H1 (cell line): ENCODE measurements at regions not wholly inside any gene's neighbourhood (a gene's known extent, or its start where the extent isn't known, plus 50 kb on each side); places are given as distances from the start of the nearest gene placed in this dataset.

Source experiments
- CTCF ChIA-PET: fragments of 300-600 bp; sonication (Branson Sonifier 250); formaldehyde crosslinking; loops from one replicate; lab custom pipeline; 2021; ENCODE audit not compliant: partially characterized antibody; lab: Charles Lee
- POLR2A ChIA-PET: fragments of 300-600 bp; sonication (Branson Sonifier 250); formaldehyde crosslinking; loops from one replicate; lab custom pipeline; 2021; ENCODE audit warnings: inconsistent platforms; ENCODE audit not compliant: partially characterized antibody; lab: Charles Lee
- DNase-seq, 2 experiments: peaks; one replicate each; pipeline versions ENCODE4 v3.0.0 to v3.0.0-alpha.2; 2010 to 2022; ENCODE audit warnings: low spot score in 2 of 2, low read depth in 1 of 2, mixed read lengths in 1 of 2
- FAIRE-seq: peaks from 2 replicates; lab custom pipeline; 2011; peaks lifted over from hg19 to GRCh38; lab: Jason Lieb, UNC
- H2AFZ ChIP-seq: 2 replicates; pipeline ENCODE4 v1.8.1; 2012; ENCODE audit warnings: low read length, inconsistent platforms
- H2AK5ac ChIP-seq: 2 replicates; pipeline ENCODE4 v1.6.1; 2013; ENCODE audit warnings: low read depth, low read length
- H2BK120ac ChIP-seq: replicated peaks from 2 replicates; pipeline ENCODE3; 2013; ENCODE audit warnings: low read depth, low read length, inconsistent platforms
- H2BK12ac ChIP-seq: 2 replicates; pipeline ENCODE4 v1.6.1; 2013; ENCODE audit warnings: low read depth, low read length
- H2BK15ac ChIP-seq: 2 replicates; pipeline ENCODE4 v1.6.1; 2013; ENCODE audit warnings: low read length
- H2BK20ac ChIP-seq: 2 replicates; pipeline ENCODE4 v1.6.1; 2013; ENCODE audit warnings: low read length
- H2BK5ac ChIP-seq: 2 replicates; pipeline ENCODE4 v1.6.1; 2013; ENCODE audit warnings: low read depth, low read length
- H3K14ac ChIP-seq: 2 replicates; pipeline ENCODE4 v1.6.1; 2013; ENCODE audit warnings: inconsistent platforms; ENCODE audit not compliant: insufficient read length
- H3K18ac ChIP-seq: 2 replicates; pipeline ENCODE4 v1.6.1; 2013; ENCODE audit warnings: low read length; ENCODE audit errors: extremely low read depth
- H3K23ac ChIP-seq: 2 replicates; pipeline ENCODE4 v1.6.1; 2013; ENCODE audit warnings: inconsistent platforms; ENCODE audit not compliant: insufficient read length
- H3K23me2 ChIP-seq: 2 replicates; pipeline ENCODE4 v1.6.1; 2013; ENCODE audit warnings: low read depth, low read length
- H3K27ac ChIP-seq: 2 replicates; pipeline ENCODE4 v1.6.1; 2011; ENCODE audit warnings: low read depth, low read length, inconsistent platforms
- H3K27me3 ChIP-seq, 4 experiments: replicated peaks in 1 of 4; 1 replicate in 1 of 4; 2 replicates in 3 of 4; pipeline versions ENCODE4 v1.6.1 to v1.8.1; 2011 to 2013; ENCODE audit warnings: low read length in 3 of 4, mild to moderate bottlenecking in 3 of 4, inconsistent platforms in 2 of 4, mixed read lengths in 2 of 4, moderate library complexity in 1 of 4; ENCODE audit not compliant: control insufficient read depth in 3 of 4, insufficient read depth in 3 of 4; ENCODE audit errors: extremely low read depth in 1 of 4
- H3K36me3 ChIP-seq, 4 experiments: 2 replicates each; pipeline versions ENCODE4 v1.6.1 to v1.8.1; 2011 to 2013; ENCODE audit warnings: mild to moderate bottlenecking in 4 of 4, low read length in 3 of 4, moderate library complexity in 2 of 4, control low read depth in 1 of 4, inconsistent platforms in 1 of 4; ENCODE audit not compliant: insufficient read depth in 4 of 4, control insufficient read depth in 2 of 4
- H3K4ac ChIP-seq: replicated peaks from 2 replicates; pipeline ENCODE3; 2013; ENCODE audit warnings: low read length, low read depth, mixed read lengths, inconsistent platforms; ENCODE audit not compliant: insufficient read length
- H3K4me1 ChIP-seq, 4 experiments: replicated peaks in 1 of 4; 1 replicate in 1 of 4; 2 replicates in 3 of 4; pipeline versions ENCODE4 v1.6.1 to v1.8.1; 2011 to 2013; ENCODE audit warnings: low read length in 3 of 4, inconsistent platforms in 2 of 4, mixed read lengths in 1 of 4; ENCODE audit not compliant: insufficient read depth in 4 of 4, control insufficient read depth in 3 of 4
- H3K4me2 ChIP-seq, 2 experiments: 2 replicates each; pipeline versions ENCODE4 v1.6.1 to v1.8.1; 2011 to 2013; ENCODE audit warnings: low read depth in 2 of 2, low read length in 2 of 2, control low read depth in 1 of 2, inconsistent platforms in 1 of 2, mild to moderate bottlenecking in 1 of 2; ENCODE audit not compliant: insufficient read depth in 1 of 2
- H3K4me3 ChIP-seq, 4 experiments: fragments of 200-600, 300-600 bp in 1 of 4; sonication (generic), shearing (Covaris generic), sonication (Bioruptor Twin) in 1 of 4; 2 replicates each; pipeline versions ENCODE4 v1.5.1 to v1.8.1; 2011 to 2016; ENCODE audit warnings: low read length in 4 of 4, low read depth in 3 of 4, control low read depth in 2 of 4, inconsistent platforms in 2 of 4, mild to moderate bottlenecking in 2 of 4, mixed read lengths in 1 of 4, moderate library complexity in 1 of 4; ENCODE audit not compliant: insufficient read depth in 2 of 4; ENCODE audit errors: extremely low read depth in 1 of 4
- H3K56ac ChIP-seq: replicated peaks from 2 replicates; pipeline ENCODE3; 2013; ENCODE audit warnings: low read depth, mild to moderate bottlenecking, mixed read lengths, low read length, inconsistent platforms; ENCODE audit not compliant: insufficient read length
- H3K79me1 ChIP-seq: 2 replicates; pipeline ENCODE4 v1.6.1; 2013; ENCODE audit warnings: low read depth, low read length, control low read depth
- H3K79me2 ChIP-seq, 2 experiments: 2 replicates each; pipeline versions ENCODE4 v1.6.1 to v1.8.1; 2012 to 2013; ENCODE audit warnings: low read length in 2 of 2, mild to moderate bottlenecking in 2 of 2, inconsistent platforms in 1 of 2; ENCODE audit not compliant: insufficient read depth in 2 of 2, control insufficient read depth in 1 of 2
- H3K9ac ChIP-seq, 4 experiments: replicated peaks in 1 of 4; 1 replicate in 1 of 4; 2 replicates in 3 of 4; pipeline versions ENCODE4 v1.6.1 to v1.8.1; 2011 to 2013; ENCODE audit warnings: low read depth in 3 of 4, low read length in 3 of 4, control low read depth in 2 of 4, mild to moderate bottlenecking in 2 of 4, moderate library complexity in 2 of 4, inconsistent platforms in 1 of 4; ENCODE audit errors: extremely low read depth in 1 of 4
- H3K9me3 ChIP-seq, 2 experiments: 2 replicates each; pipeline versions ENCODE4 v1.6.1 to v1.8.1; 2012 to 2013; ENCODE audit warnings: mild to moderate bottlenecking in 2 of 2, moderate library complexity in 2 of 2, control low read depth in 1 of 2, inconsistent platforms in 1 of 2, low read depth in 1 of 2, low read length in 1 of 2, mixed read lengths in 1 of 2; ENCODE audit not compliant: insufficient read depth in 2 of 2
- H4K20me1 ChIP-seq, 2 experiments: replicated peaks in 1 of 2; 2 replicates each; pipeline versions ENCODE3 to v1.8.1; 2011 to 2013; ENCODE audit warnings: inconsistent platforms in 2 of 2, low read length in 2 of 2, mild to moderate bottlenecking in 1 of 2; ENCODE audit not compliant: insufficient read depth in 2 of 2, control insufficient read depth in 1 of 2
- H4K5ac ChIP-seq: 2 replicates; pipeline ENCODE4 v1.6.1; 2013; ENCODE audit warnings: low read length, low read depth, mixed read lengths, inconsistent platforms; ENCODE audit not compliant: insufficient read length
- H4K8ac ChIP-seq: 2 replicates; pipeline ENCODE4 v1.8.0; 2013; ENCODE audit warnings: mild to moderate bottlenecking, moderate library complexity, low read length, inconsistent platforms; ENCODE audit not compliant: insufficient read depth; ENCODE audit errors: extremely low read depth
- H4K91ac ChIP-seq: replicated peaks from 2 replicates; pipeline ENCODE3; 2013; ENCODE audit warnings: low read length, mixed read lengths, inconsistent platforms; ENCODE audit not compliant: insufficient read length
- ATF3 ChIP-seq: IDR thresholded peaks from 2 replicates; pipeline ENCODE4 v1.6.1; 2011; ENCODE audit warnings: low read depth, mild to moderate bottlenecking, low read length; ENCODE audit not compliant: insufficient read depth
- BRCA1 ChIP-seq: IDR thresholded peaks from 2 replicates; pipeline ENCODE4 v1.6.1; 2012; ENCODE audit warnings: low read depth, low read length, improper control_type of control experiment
- CBX5 ChIP-seq: fragments of 300-800, 300-1000 bp; sonication (generic); IDR thresholded peaks from 2 replicates; pipeline ENCODE4 v1.7.1; 2016; ENCODE audit warnings: antibody characterized with exemption, low read length, low read depth
- CEBPB ChIP-seq: IDR thresholded peaks from 2 replicates; pipeline ENCODE4 v1.6.1; 2012; ENCODE audit warnings: low read depth, low read length
- CREB1 ChIP-seq: IDR thresholded peaks from 2 replicates; pipeline ENCODE4 v1.6.1; 2012; ENCODE audit warnings: inconsistent platforms
- GABPA ChIP-seq: IDR thresholded peaks from 2 replicates; pipeline ENCODE4 v1.6.1; 2011; ENCODE audit warnings: mild to moderate bottlenecking, low read length, moderate library complexity, borderline replicate concordance; ENCODE audit not compliant: insufficient read depth
- KDM1A ChIP-seq: fragments of 200-600, 300-600 bp; sonication (generic); IDR thresholded peaks from 2 replicates; pipeline ENCODE4 v1.7.1; 2016; ENCODE audit warnings: mild to moderate bottlenecking, low read length, borderline replicate concordance
- KDM4A ChIP-seq: IDR thresholded peaks from one replicate; pipeline ENCODE4 v1.7.1; 2012; ENCODE audit warnings: low read depth, mild to moderate bottlenecking, moderate library complexity, low read length, inconsistent platforms; ENCODE audit not compliant: severe bottlenecking
- PHF8 ChIP-seq: fragments of 200-600 bp; sonication (generic); conservative IDR thresholded peaks from 2 replicates; pipeline ENCODE4 v1.7.1; 2012; ENCODE audit warnings: low read depth, mild to moderate bottlenecking, inconsistent platforms, low read length, moderate library complexity
- RBBP5 ChIP-seq: IDR thresholded peaks from 2 replicates; pipeline ENCODE4 v1.7.1; 2012; ENCODE audit warnings: low read depth, mild to moderate bottlenecking, inconsistent platforms, low read length, moderate library complexity, borderline replicate concordance
- SP4 ChIP-seq: IDR thresholded peaks from 2 replicates; pipeline ENCODE4 v1.6.1; 2012; ENCODE audit warnings: low read length, inconsistent platforms
- SUZ12 ChIP-seq: fragments of 200-600 bp; sonication (generic); IDR thresholded peaks from 2 replicates; pipeline ENCODE4 v1.6.1; 2012; ENCODE audit warnings: mild to moderate bottlenecking, inconsistent platforms, low read length, moderate library complexity, mixed read lengths
- TAF1 ChIP-seq: IDR thresholded peaks from 2 replicates; pipeline ENCODE4 v1.6.1; 2011; ENCODE audit warnings: mild to moderate bottlenecking, low read depth, low read length
- WGBS, 2 experiments: shearing (Covaris generic) in 1 of 2; methylation state at CpG; one replicate each; pipeline versions ENCODE4 v1.1.6 to v1.1.7; 2013 to 2015; ENCODE audit warnings: low lambda C conversion rate in 2 of 2, mixed read lengths in 2 of 2, inconsistent platforms in 1 of 2, low coverage in 1 of 2, missing lambda C conversion rate in 1 of 2; ENCODE audit not compliant: insufficient replicate concordance in 2 of 2, insufficient coverage in 1 of 2, insufficient read length in 1 of 2; ENCODE audit errors: extremely low coverage in 1 of 2, missing lambda C conversion rate in 1 of 2; 5-methylcytosine and 5-hydroxymethylcytosine counted together

- no peak for FAIRE-seq
- Histone ChIP-seq H2BK120ac (no peak overlapping the region), H2AK5ac (no peak overlapping the region), H2BK20ac (no peak overlapping the region), H3K36me3 (no peaks in the 10 kb centered on the region), H3K79me2 (no peaks in the 10 kb centered on the region), H3K79me1 (no peaks in the 10 kb centered on the region), H3K4ac (no peak overlapping the region), H3K18ac (no peak overlapping the region), H3K27ac (no peak overlapping the region), H3K23ac (no peak overlapping the region), H3K4me1 (no peaks in the 10 kb centered on the region), H3K56ac (no peak overlapping the region), H3K23me2 (no peaks in the 10 kb centered on the region), H2BK5ac (no peak overlapping the region), H4K5ac (no peak overlapping the region), H3K27me3 (no peaks in the 10 kb centered on the region), H3K14ac (no peak overlapping the region), H4K8ac (no peak overlapping the region), H3K9ac (no peak overlapping the region), H2BK15ac (no peak overlapping the region), H3K9me3 (no peaks in the 10 kb centered on the region), H2BK12ac (no peak overlapping the region), H3K4me2 (no peak overlapping the region), H4K91ac (no peak overlapping the region), H3K4me3 (no peak overlapping the region), H2AFZ (no peak overlapping the region; the same call in 1 of the 2 replicates), H4K20me1 (no peaks in the 10 kb centered on the region)
- ChIA-PET CTCF (no interaction called here), POLR2A (no interaction called here)
- 98% methylated on average over 2 of the region's 2 CpGs; no CpG with 5 or more reads in 1 of the 2 experiments for WGBS, 2 experiments
- DNase-seq = no peak
- TF ChIP-seq ATF3 = no peak
- TF ChIP-seq CREB1 = no peak
- no peak for TF ChIP-seq CEBPB
- no peak for TF ChIP-seq KDM4A
- TF ChIP-seq PHF8 = no peak
- TF ChIP-seq RBBP5 = no peak
- no peak for TF ChIP-seq TAF1
- no peak for TF ChIP-seq KDM1A
- TF ChIP-seq SUZ12 = no peak
- no peak for TF ChIP-seq BRCA1
- TF ChIP-seq SP4 = no peak
- no peak for TF ChIP-seq CBX5
- no peak for TF ChIP-seq GABPA
Observed at GRCh38 chr11:110862407-110862806, 150.2 kb upstream of the ARHGAP20 start.
